WERI-Rb-1 (cell line): ENCODE measurements at regions not wholly inside any gene's neighbourhood (a gene's known extent, or its start where the extent isn't known, plus 50 kb on each side); places are given as distances from the start of the nearest gene placed in this dataset.

Experiments
- DNase-seq: peaks from one replicate; pipeline ENCODE4 v3.0.0-alpha.2; 2020
- H3K27ac ChIP-seq: fragments of 250-450 bp; sonication (Bioruptor Pico); 2 replicates; pipeline ENCODE4 v1.5.1; 2020; ENCODE audit warnings: mild to moderate bottlenecking, moderate library complexity
- H3K27me3 ChIP-seq: fragments of 250-450 bp; sonication (Bioruptor Pico); 2 replicates; pipeline ENCODE4 v1.5.1; 2021; ENCODE audit warnings: mild to moderate bottlenecking, low read depth, moderate library complexity; ENCODE audit not compliant: insufficient read depth, severe bottlenecking
- H3K36me3 ChIP-seq: fragments of 250-450 bp; sonication (Bioruptor Pico); 2 replicates; pipeline ENCODE4 v1.5.1; 2020; ENCODE audit warnings: mild to moderate bottlenecking, moderate library complexity
- H3K4me3 ChIP-seq: 2 replicates; pipeline ENCODE4 v1.5.1; 2011; ENCODE audit warnings: low read depth, mild to moderate bottlenecking, control low read depth, low read length
- H3K9me3 ChIP-seq: fragments of 250-450 bp; sonication (Bioruptor Pico); 2 replicates; pipeline ENCODE4 v1.5.1; 2021; ENCODE audit warnings: mild to moderate bottlenecking, moderate library complexity; ENCODE audit not compliant: severe bottlenecking
- TF ChIP-seq, protein P1 (sequence below): IDR thresholded peaks from 2 replicates; pipeline ENCODE4 v1.5.1; 2011; ENCODE audit warnings: low read depth, mild to moderate bottlenecking, control low read depth, inconsistent platforms, low read length

DNA sequence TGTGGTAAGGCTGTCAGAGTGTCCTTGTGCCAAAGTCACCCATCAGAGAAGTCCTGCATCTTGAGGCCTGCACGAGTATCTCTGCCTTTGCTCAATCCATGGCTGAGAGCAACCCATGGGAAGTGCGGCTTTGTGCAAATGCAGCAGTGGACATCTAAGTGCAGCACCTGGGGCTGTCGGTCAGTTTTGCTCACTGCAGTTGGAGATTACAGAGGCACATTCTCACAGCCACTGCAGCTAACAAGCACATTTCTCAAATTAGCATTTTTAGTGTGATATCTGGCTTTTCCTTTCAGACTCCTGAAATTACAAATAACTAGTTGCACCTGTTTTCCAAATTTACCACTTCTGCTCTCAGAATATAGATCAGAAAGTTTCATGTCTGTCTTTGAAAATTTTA is 81.5 kb upstream of the DAZL start:
- DNase-seq = no peak
- H3K9me3 ChIP-seq = no peaks in the 10 kb centered on the region
- H3K4me3 ChIP-seq = no peak overlapping the region
- H3K27ac ChIP-seq = no peak overlapping the region
- H3K27me3 ChIP-seq = no peaks in the 10 kb centered on the region
- TF ChIP-seq, protein P1, sequence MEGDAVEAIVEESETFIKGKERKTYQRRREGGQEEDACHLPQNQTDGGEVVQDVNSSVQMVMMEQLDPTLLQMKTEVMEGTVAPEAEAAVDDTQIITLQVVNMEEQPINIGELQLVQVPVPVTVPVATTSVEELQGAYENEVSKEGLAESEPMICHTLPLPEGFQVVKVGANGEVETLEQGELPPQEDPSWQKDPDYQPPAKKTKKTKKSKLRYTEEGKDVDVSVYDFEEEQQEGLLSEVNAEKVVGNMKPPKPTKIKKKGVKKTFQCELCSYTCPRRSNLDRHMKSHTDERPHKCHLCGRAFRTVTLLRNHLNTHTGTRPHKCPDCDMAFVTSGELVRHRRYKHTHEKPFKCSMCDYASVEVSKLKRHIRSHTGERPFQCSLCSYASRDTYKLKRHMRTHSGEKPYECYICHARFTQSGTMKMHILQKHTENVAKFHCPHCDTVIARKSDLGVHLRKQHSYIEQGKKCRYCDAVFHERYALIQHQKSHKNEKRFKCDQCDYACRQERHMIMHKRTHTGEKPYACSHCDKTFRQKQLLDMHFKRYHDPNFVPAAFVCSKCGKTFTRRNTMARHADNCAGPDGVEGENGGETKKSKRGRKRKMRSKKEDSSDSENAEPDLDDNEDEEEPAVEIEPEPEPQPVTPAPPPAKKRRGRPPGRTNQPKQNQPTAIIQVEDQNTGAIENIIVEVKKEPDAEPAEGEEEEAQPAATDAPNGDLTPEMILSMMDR = no peak
- no peaks in the 10 kb centered on the region for H3K36me3 ChIP-seq

DNA sequence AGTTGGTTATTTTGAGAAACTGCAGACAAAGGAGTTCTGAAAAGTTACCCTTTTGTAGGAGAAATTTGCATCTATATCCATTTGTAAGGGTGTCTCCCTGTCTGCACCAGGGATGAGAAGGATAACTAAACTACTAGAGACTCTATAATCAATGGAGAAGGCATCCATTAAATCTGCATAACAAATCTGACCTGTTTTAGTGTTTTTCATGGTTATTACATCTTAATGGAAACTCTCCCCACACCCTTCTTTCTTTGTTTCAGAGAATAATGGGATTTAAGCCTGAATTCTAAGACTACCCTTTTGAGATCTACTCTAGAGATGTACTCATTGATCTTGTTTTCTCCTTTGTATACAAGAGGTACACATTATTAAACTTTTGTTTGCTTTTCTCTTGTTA is 82.0 kb upstream of the DAZL start:
- no peaks in the 10 kb centered on the region for H3K27me3 ChIP-seq
- TF ChIP-seq, protein P1 = no peak
- no peaks in the 10 kb centered on the region for H3K36me3 ChIP-seq
- no peak overlapping the region for H3K4me3 ChIP-seq
- no peak overlapping the region for H3K27ac ChIP-seq
- DNase-seq = no peak
- H3K9me3 ChIP-seq = no peaks in the 10 kb centered on the region

DNA sequence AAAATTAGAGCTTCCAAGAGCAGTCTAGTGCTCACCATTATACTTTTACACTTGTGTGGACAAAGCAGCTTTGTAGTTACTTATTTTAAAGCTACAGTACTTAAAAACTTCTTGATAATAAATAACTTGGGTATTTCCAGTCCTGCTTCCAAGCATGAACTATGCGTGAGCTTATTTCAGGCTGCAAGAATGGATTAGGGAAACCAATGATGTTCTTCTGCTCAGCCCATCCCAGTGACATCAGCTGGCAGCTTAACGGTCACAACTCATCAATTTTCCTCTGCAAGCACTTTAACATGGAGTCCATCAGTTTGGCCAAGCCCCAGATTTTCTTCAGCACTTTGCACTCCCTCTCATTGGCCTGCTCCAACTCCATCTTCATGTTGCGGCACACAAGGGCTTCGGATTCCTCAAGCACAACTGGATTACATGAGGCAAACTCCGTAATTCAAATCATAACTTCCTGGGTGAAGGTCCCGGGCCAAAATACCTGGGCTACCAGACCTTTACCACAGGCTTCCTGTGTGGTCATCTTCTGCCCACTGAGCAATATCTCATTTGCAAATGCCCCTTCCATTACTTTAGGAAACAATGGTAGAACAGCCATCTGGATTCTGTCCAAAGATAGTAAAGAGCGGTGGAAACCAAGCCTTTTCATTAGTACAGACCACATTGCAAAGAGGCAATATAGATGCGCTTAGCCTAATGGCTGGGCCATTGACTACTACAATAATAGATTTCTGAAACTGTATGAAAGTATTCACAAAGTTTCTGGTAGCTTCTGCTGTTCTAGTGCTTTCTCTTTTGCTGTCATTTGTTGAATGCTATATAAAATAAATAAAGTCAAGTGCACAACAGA is 87.5 kb upstream of the DAZL start:
- TF ChIP-seq, protein P1 = no peak
- Histone ChIP-seq H3K9me3 (no peaks in the 10 kb centered on the region), H3K4me3 (no peak overlapping the region), H3K36me3 (no peaks in the 10 kb centered on the region), H3K27ac (no peak overlapping the region), H3K27me3 (no peaks in the 10 kb centered on the region)
- no peak for DNase-seq

DNA sequence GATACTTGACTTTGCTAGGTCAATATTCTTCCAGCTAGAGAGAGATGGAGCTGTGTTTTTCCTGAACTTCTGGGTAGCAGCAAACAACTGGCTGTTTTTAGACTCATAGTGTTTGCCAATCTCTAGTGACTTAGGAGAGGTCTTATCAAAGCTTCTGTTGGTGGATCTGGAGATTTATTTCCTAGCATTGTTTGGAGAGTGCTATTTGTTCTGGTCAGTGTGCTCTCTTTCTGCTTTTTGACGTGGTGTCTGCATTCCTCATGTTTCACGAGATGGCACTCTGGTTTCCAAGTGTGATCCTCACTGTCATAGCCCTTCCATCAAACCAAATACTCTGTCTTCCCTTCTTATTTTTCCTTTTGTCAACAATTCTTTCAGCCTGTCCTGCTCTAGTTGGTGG is 88.6 kb upstream of the DAZL start:
- Histone ChIP-seq H3K9me3 (no peaks in the 10 kb centered on the region), H3K27me3 (no peaks in the 10 kb centered on the region), H3K27ac (no peak overlapping the region), H3K4me3 (no peak overlapping the region), H3K36me3 (no peaks in the 10 kb centered on the region)
- no peak for DNase-seq
- TF ChIP-seq, protein P1 = no peak

GRCh38 chr3:16695710-16696109 is 90.5 kb upstream of the DAZL start:
- H3K27me3 ChIP-seq = no peaks in the 10 kb centered on the region
- no peak overlapping the region for H3K27ac ChIP-seq
- H3K9me3 ChIP-seq = no peaks in the 10 kb centered on the region
- H3K4me3 ChIP-seq = no peak overlapping the region
- DNase-seq = no peak
- H3K36me3 ChIP-seq = no peaks in the 10 kb centered on the region
- TF ChIP-seq, protein P1 = no peak
